ENCODE measurements at regions not wholly inside any gene's neighbourhood (a gene's known extent, or its start where the extent isn't known, plus 50 kb on each side); places are given as distances from the start of the nearest gene placed in this dataset.

DNA sequence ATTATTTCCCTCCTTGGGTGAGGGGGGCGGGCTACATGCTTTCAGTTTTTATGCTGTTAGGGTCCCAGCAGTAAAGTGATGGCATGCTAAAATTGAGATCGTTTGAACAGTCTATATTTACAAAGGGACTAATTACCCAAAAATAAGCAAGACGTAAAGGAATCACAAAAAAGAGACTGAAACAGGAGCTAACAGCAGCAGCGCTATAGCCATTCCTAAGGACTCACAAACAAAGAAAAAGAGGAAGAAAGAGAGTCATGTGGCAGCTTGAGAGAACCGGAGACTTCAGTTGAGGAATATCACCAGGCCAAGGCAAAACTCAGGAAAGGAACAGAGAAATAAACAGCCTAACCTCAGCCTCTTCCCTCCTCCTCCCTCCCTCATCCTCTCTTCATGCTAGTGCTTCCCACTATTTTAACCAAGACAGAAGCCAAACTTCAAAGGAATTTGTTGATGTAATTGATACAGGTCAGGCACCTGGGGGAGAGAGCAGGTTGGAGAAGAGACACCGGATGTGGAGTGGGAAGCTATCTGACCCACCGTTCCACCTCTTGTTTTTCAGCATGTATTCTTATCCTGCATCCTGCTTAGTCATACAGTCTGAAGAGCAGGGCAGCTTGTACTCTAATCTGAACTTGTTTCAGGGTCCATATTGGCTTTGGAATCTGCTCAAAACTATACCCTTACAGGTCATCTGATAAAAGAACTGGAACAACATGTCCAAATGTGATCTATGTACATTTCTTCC, 383.7 kb downstream of the NAF1 start:
- no peak for TF ChIP-seq TAF1 (IDR thresholded peaks at IDR 0.05; ENCODE audit: low read depth, low read length)
- TF ChIP-seq POLR2A (IDR thresholded peaks at IDR 0.05; ENCODE audit: low read depth, low read length), result no peak
- no peak for TF ChIP-seq POLR2AphosphoS5 (IDR thresholded peaks at IDR 0.05; ENCODE audit: low read depth, low read length)

Data from GM12891 (cell line).